HL-60 (cell line): ENCODE measurements at regions not wholly inside any gene's neighbourhood (a gene's known extent, or its start where the extent isn't known, plus 50 kb on each side); places are given as distances from the start of the nearest gene placed in this dataset.

ENCODE experiments used
- POLR2AphosphoS5 ChIP-seq: IDR thresholded peaks from 2 replicates; pipeline ENCODE4 v1.6.1; 2012; ENCODE audit warnings: low read depth
- TF ChIP-seq, protein P1 (sequence below): IDR thresholded peaks from one replicate; pipeline ENCODE4 v1.5.1; 2011; ENCODE audit warnings: low read length, control low read depth, inconsistent platforms; ENCODE audit not compliant: insufficient read depth

DNA sequence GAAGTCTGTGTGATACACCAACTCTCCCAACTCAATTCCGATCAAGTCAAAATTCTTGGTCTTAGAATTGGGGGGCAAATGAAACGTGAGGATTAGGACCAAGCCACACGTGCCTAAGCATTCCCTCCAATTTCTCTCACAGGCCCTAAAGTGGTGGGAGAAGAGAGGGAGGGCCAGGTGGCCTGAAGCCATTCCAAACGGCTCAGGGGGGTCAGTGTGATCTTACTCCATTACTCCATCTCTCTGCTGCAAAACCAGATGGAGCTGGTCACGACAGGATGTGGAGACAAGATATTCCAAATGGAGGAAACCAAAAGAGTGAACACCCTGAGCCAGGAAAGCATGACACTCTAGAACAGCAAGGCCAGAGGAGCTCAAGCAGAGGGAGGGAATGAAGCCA lies 195.4 kb downstream of the FOXO1 start:
- TF ChIP-seq, protein P1, sequence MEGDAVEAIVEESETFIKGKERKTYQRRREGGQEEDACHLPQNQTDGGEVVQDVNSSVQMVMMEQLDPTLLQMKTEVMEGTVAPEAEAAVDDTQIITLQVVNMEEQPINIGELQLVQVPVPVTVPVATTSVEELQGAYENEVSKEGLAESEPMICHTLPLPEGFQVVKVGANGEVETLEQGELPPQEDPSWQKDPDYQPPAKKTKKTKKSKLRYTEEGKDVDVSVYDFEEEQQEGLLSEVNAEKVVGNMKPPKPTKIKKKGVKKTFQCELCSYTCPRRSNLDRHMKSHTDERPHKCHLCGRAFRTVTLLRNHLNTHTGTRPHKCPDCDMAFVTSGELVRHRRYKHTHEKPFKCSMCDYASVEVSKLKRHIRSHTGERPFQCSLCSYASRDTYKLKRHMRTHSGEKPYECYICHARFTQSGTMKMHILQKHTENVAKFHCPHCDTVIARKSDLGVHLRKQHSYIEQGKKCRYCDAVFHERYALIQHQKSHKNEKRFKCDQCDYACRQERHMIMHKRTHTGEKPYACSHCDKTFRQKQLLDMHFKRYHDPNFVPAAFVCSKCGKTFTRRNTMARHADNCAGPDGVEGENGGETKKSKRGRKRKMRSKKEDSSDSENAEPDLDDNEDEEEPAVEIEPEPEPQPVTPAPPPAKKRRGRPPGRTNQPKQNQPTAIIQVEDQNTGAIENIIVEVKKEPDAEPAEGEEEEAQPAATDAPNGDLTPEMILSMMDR: no peak
- no peak for TF ChIP-seq POLR2AphosphoS5
